Transverse colon (tissue), 4 donors: ENCODE measurements at regions not wholly inside any gene's neighbourhood (a gene's known extent, or its start where the extent isn't known, plus 50 kb on each side); places are given as distances from the start of the nearest gene placed in this dataset.

Experiments
- CTCF ChIP-seq, 5 experiments: fragments of 200-600 bp in 3 of 5; fragments of 450-650 bp in 2 of 5; sonication (generic) in 3 of 5; IDR thresholded peaks; 1 replicate in 2 of 5; 2 replicates in 3 of 5; pipeline ENCODE4 v1.5.1; 2016 to 2017; ENCODE audit warnings: antibody characterized with exemption in 5 of 5, inconsistent platforms in 3 of 5, mild to moderate bottlenecking in 2 of 5, moderate library complexity in 1 of 5
- POLR2A ChIP-seq: fragments of 450-650 bp; IDR thresholded peaks from one replicate; pipeline ENCODE4 v1.6.1; 2016; ENCODE audit warnings: antibody characterized with exemption, mild to moderate bottlenecking, moderate library complexity
- POLR2AphosphoS5 ChIP-seq, 3 donors: sonication (generic); formaldehyde crosslinking; IDR thresholded peaks; one replicate each; pipeline ENCODE4 v1.6.1; 2016; ENCODE audit warnings: antibody characterized with exemption in 3 of 3

DNA sequence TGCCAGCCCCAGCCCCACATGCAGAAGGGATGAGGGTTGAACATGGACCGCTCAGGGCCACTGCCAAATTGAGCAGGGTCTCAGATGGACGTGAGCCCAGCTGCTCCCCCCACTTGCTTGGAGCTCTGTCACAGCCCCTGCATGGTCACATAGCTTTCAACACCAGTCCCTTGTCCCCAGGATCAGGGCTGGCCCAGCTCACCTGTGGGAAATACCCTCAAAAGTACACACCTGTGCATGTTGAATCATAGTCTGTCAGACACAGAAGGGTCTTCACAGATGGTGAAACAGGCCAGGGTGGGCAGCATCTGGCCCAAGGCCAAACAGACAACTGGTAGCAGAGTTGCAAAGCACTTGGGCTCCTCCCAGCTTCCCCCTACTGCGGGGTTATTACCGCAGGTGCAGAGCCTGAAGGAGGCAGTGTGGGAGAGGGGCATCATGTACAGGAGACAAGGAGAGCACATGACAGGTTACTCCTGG lies 77.6 kb upstream of the UNC5B start:
- TF ChIP-seq CTCF (IDR thresholded peaks at IDR 0.05) (no peak), POLR2AphosphoS5 (IDR thresholded peaks at IDR 0.05) (no peak), POLR2A (no peak)
